Aorta (tissue), 5 donors: ENCODE measurements at regions not wholly inside any gene's neighbourhood (a gene's known extent, or its start where the extent isn't known, plus 50 kb on each side); places are given as distances from the start of the nearest gene placed in this dataset.
"Not testable (repeated sequence)": the region's sequence is repeated elsewhere in the genome, so short reads cannot be mapped to it uniquely, and the experiment has no call there.

ENCODE experiments used
- ATAC-seq: fragments of 200-7000 bp; cut with Tn5 transposase; one replicate; pipeline ENCODE4 v1.9.1; 2022; ENCODE audit warnings: moderate library complexity; ENCODE audit not compliant: low FRiP score
- DNase-seq, 2 donors: peaks; one replicate each; pipeline ENCODE4 v3.0.0-alpha.2; 2020
- H3K27ac ChIP-seq, 2 donors: one replicate each; pipeline ENCODE4 v1.5.1; 2013; ENCODE audit warnings: low read length in 2 of 2, mild to moderate bottlenecking in 2 of 2, moderate library complexity in 2 of 2, control low read depth in 1 of 2, inconsistent platforms in 1 of 2, low read depth in 1 of 2
- H3K27me3 ChIP-seq, 2 donors: one replicate each; pipeline ENCODE4 v1.6.1; 2013; ENCODE audit warnings: control low read depth in 1 of 2, low read length in 1 of 2, mild to moderate bottlenecking in 1 of 2, moderate library complexity in 1 of 2; ENCODE audit not compliant: insufficient read depth in 2 of 2, control insufficient read depth in 1 of 2
- H3K36me3 ChIP-seq, 2 donors: one replicate each; pipeline ENCODE4 v1.6.1; 2013; ENCODE audit warnings: control low read depth in 1 of 2, low read length in 1 of 2, mild to moderate bottlenecking in 1 of 2; ENCODE audit not compliant: insufficient read depth in 2 of 2, control insufficient read depth in 1 of 2
- H3K4me1 ChIP-seq, 2 donors: one replicate each; pipeline ENCODE4 v1.6.1; 2013; ENCODE audit warnings: low read length in 2 of 2, control low read depth in 1 of 2, mild to moderate bottlenecking in 1 of 2, moderate library complexity in 1 of 2; ENCODE audit not compliant: insufficient read depth in 2 of 2, control insufficient read depth in 1 of 2
- H3K4me3 ChIP-seq, 2 donors: one replicate each; pipeline ENCODE4 v1.5.1; 2013; ENCODE audit warnings: low read length in 2 of 2, control low read depth in 1 of 2, mild to moderate bottlenecking in 1 of 2
- H3K9me3 ChIP-seq: one replicate; pipeline ENCODE4 v1.6.1; 2013; ENCODE audit warnings: mild to moderate bottlenecking, low read length; ENCODE audit not compliant: control insufficient read depth
- WGBS, 2 donors: extraction: QIAGEN DNeasy Blood & Tissue Kit; methylation state at CpG; one replicate each; pipeline ENCODE4 v1.1.7; 2013; 5-methylcytosine and 5-hydroxymethylcytosine counted together
- intact Hi-C, 2 donors: fragments of 100-400 bp; cut with DNase I; formaldehyde crosslinking; loops; one replicate each; pipeline versions ENCODE4 v1.14.2 to v1.15.0; 2022
- donor health status: healthy with polysubstance abuse.
- donor health status: Bipolar disorder and iron deficiency.
- donor health status: DM: no; HTN: no; CAD: no.
- donor health status: DM: no; HTN: no; CAD: no.
- donor health status: DM: yes; HTN: yes; CAD: no.

GRCh38 chr7:11266101-11266500 lies 292.4 kb downstream of the PHF14 start:
- DNase-seq = no peak
- no peaks in the 10 kb centered on the region for H3K36me3 ChIP-seq
- no peaks in the 10 kb centered on the region for H3K9me3 ChIP-seq
- no peaks in the 10 kb centered on the region for H3K27me3 ChIP-seq
- 45 to 50% methylated on average over 2 of the region's 2 CpGs for WGBS, 2 donors
- H3K4me3 ChIP-seq = no peak overlapping the region
- no peaks in the 10 kb centered on the region for H3K4me1 ChIP-seq
- no peak overlapping the region for H3K27ac ChIP-seq
- ATAC-seq = no peak
- intact Hi-C loops = no loop called here

- ATAC-seq = no peak
- no peak overlapping the region for H3K4me3 ChIP-seq
- no peak for DNase-seq
- 55 to 65% methylated on average over 2 of the region's 2 CpGs for WGBS, 2 donors
- no peaks in the 10 kb centered on the region for H3K27me3 ChIP-seq
- no peak overlapping the region for H3K27ac ChIP-seq
- H3K4me1 ChIP-seq = no peaks in the 10 kb centered on the region
- H3K36me3 ChIP-seq = no peaks in the 10 kb centered on the region
- no peaks in the 10 kb centered on the region for H3K9me3 ChIP-seq
- intact Hi-C loops = no loop called here
These were observed 298.7 kb downstream of the PHF14 start for GRCh38 chr7:11272352-11272751.

- H3K4me3 ChIP-seq = no peak overlapping the region
- intact Hi-C loops = no loop called here
These were observed 300.4 kb downstream of the PHF14 start for GRCh38 chr7:11274074-11274473.

GRCh38 chr7:11281953-11282352 lies 308.3 kb downstream of the PHF14 start:
- Histone ChIP-seq H3K4me1 (no peaks in the 10 kb centered on the region), H3K4me3 (no peak overlapping the region), H3K36me3 (no peaks in the 10 kb centered on the region), H3K27ac (no peak overlapping the region), H3K27me3 (no peaks in the 10 kb centered on the region), H3K9me3 (no peaks in the 10 kb centered on the region)
- 52 to 59% methylated on average over 2 of the region's 2 CpGs for WGBS, 2 donors
- intact Hi-C loops = no loop called here
- no peak for ATAC-seq
- no peak for DNase-seq

More at GRCh38 chr7:11274074-11274473, 300.4 kb downstream of the PHF14 start:
- Histone ChIP-seq H3K9me3 (no peaks in the 10 kb centered on the region), H3K27me3 (no peaks in the 10 kb centered on the region), H3K27ac (no peak overlapping the region), H3K4me1 (no peaks in the 10 kb centered on the region), H3K36me3 (no peaks in the 10 kb centered on the region)
- no peak for ATAC-seq
- WGBS, 2 donors = 62 to 72% methylated on average over 2 of the region's 2 CpGs
- no peak for DNase-seq

- H3K4me1 ChIP-seq, DNase-seq, H3K36me3 ChIP-seq, ATAC-seq, H3K27me3 ChIP-seq, H3K9me3 ChIP-seq, intact Hi-C loops, H3K4me3 ChIP-seq, H3K27ac ChIP-seq: not testable (repeated sequence)
- 91 to 94% methylated on average over 3 of the region's 3 CpGs for WGBS, 2 donors
These were observed 309.9 kb downstream of the PHF14 start for GRCh38 chr7:11283584-11283983.

GRCh38 chr7:11290863-11291262 lies 317.2 kb downstream of the PHF14 start:
- no peaks in the 10 kb centered on the region for H3K4me1 ChIP-seq
- no peak overlapping the region for H3K4me3 ChIP-seq
- H3K27ac ChIP-seq = no peak overlapping the region
- H3K27me3 ChIP-seq = no peaks in the 10 kb centered on the region
- no peak for DNase-seq
- 63 to 68% methylated on average over 3 of the region's 3 CpGs for WGBS, 2 donors
- intact Hi-C loops = loop anchor here in 1 of 2 donors (10.0 kb wide), 1 partner anchor 64 kb away; no protein-coding TSS in a partner anchor
- no peaks in the 10 kb centered on the region for H3K36me3 ChIP-seq
- no peaks in the 10 kb centered on the region for H3K9me3 ChIP-seq
- ATAC-seq = no peak

- H3K4me3 ChIP-seq = no peak overlapping the region
- no peaks in the 10 kb centered on the region for H3K4me1 ChIP-seq
- no peaks in the 10 kb centered on the region for H3K36me3 ChIP-seq
- intact Hi-C loops = loop anchor here in 1 of 2 donors (10.0 kb wide), 1 partner anchor 61 kb away; no protein-coding TSS in a partner anchor
- H3K9me3 ChIP-seq = no peaks in the 10 kb centered on the region
- ATAC-seq (no peak), DNase-seq (no peak)
- H3K27me3 ChIP-seq = no peaks in the 10 kb centered on the region
- no peak overlapping the region for H3K27ac ChIP-seq
- WGBS, 2 donors = 84 to 88% methylated on average over 2 of the region's 2 CpGs
These were observed 320.5 kb downstream of the PHF14 start for GRCh38 chr7:11294218-11294617.

- Histone ChIP-seq H3K27me3 (no peaks in the 10 kb centered on the region), H3K27ac (no peak overlapping the region), H3K4me3 (no peak overlapping the region), H3K36me3 (no peaks in the 10 kb centered on the region), H3K9me3 (no peaks in the 10 kb centered on the region), H3K4me1 (no peaks in the 10 kb centered on the region)
- WGBS, 2 donors = 30 to 38% methylated on average over 4 of the region's 4 CpGs
- no peak for ATAC-seq
- DNase-seq = no peak
- intact Hi-C loops = loop anchor here in 1 of 2 donors (10.0 kb wide), 1 partner anchor 60 kb away; no protein-coding TSS in a partner anchor
These were observed 321.3 kb downstream of the PHF14 start for GRCh38 chr7:11294965-11295364.

- intact Hi-C loops = loop anchor here in 1 of 2 donors (10.0 kb wide), 1 partner anchor 58 kb away; no protein-coding TSS in a partner anchor
- WGBS, 2 donors = 66 to 80% methylated on average over 5 of the region's 5 CpGs
- no peak for DNase-seq
These were observed 323.5 kb downstream of the PHF14 start for GRCh38 chr7:11297126-11297625.

More at GRCh38 chr7:11297126-11297625, 323.5 kb downstream of the PHF14 start:
- Histone ChIP-seq H3K27ac (no peak overlapping the region), H3K27me3 (no peaks in the 10 kb centered on the region), H3K4me3 (no peak overlapping the region), H3K36me3 (no peaks in the 10 kb centered on the region), H3K9me3 (no peaks in the 10 kb centered on the region), H3K4me1 (no peaks in the 10 kb centered on the region)
- no peak for ATAC-seq
